AG09309 (cell line): ENCODE measurements at regions not wholly inside any gene's neighbourhood (a gene's known extent, or its start where the extent isn't known, plus 50 kb on each side); places are given as distances from the start of the nearest gene placed in this dataset.

Source experiments
- DNase-seq: peaks from one replicate; pipeline ENCODE4 v3.0.0-alpha.2; 2010; ENCODE audit warnings: low read depth
- H3K4me3 ChIP-seq: 2 replicates; pipeline ENCODE4 v1.5.1; 2011; ENCODE audit warnings: mild to moderate bottlenecking, low read depth, low read length, moderate library complexity; ENCODE audit not compliant: control insufficient read depth
- TF ChIP-seq, protein P1 (sequence below): IDR thresholded peaks from 2 replicates; pipeline ENCODE4 v1.5.1; 2011; ENCODE audit warnings: mild to moderate bottlenecking, low read depth, low read length, inconsistent platforms; ENCODE audit not compliant: insufficient read depth, control insufficient read depth; ENCODE audit errors: missing control alignments

DNA sequence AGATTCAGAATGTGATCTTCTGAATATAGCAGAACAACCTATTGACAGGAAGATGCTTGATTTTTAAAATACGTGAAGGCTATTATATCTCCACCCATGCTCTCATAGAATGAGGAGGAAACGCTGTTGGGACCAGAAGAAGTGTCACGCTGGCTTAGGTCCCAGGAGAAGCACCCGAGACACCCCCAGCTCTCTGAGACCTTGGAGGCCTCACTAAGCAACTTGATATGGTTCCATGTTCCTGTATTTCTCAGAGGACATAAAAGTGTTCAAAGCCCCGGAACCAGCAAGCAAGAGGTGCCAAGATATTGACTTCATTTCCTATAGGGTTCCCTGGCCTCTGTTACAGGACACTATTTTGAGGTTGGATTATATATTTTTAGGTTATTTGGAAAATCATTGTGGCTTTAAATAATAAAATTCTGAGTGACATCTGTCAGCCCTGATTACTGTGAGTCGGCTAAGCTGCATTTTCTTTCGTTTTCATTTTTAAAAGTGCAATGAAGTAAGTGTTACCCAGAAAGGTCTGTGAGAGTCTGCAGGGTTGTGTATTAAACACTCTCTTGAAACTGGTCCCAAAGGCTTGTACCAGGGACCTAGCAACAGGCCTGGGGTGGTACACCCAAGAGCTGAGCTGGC lies 400.0 kb downstream of the SOX9 start:
- no peak for DNase-seq
- H3K4me3 ChIP-seq, result no peak overlapping the region
- TF ChIP-seq, protein P1, sequence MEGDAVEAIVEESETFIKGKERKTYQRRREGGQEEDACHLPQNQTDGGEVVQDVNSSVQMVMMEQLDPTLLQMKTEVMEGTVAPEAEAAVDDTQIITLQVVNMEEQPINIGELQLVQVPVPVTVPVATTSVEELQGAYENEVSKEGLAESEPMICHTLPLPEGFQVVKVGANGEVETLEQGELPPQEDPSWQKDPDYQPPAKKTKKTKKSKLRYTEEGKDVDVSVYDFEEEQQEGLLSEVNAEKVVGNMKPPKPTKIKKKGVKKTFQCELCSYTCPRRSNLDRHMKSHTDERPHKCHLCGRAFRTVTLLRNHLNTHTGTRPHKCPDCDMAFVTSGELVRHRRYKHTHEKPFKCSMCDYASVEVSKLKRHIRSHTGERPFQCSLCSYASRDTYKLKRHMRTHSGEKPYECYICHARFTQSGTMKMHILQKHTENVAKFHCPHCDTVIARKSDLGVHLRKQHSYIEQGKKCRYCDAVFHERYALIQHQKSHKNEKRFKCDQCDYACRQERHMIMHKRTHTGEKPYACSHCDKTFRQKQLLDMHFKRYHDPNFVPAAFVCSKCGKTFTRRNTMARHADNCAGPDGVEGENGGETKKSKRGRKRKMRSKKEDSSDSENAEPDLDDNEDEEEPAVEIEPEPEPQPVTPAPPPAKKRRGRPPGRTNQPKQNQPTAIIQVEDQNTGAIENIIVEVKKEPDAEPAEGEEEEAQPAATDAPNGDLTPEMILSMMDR, result no peak

DNA sequence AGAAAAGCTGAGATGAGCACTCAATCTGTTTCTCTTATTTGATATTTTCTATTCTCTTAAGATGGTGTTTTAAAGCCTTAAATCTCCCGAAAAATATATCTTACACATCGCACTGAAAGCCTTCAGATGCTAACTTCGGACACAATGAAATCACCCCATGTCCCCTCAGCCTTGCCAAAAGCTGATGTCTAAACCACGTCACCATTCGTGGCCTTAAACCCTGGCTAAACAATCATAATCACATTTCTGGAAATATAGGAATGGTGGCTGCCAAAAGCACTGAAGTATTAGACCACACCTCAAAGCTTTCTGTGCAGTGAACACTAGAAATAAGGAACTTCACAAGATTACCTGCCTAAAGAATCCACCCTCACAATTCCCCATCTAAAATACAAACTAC lies 402.7 kb downstream of the SOX9 start:
- TF ChIP-seq, protein P1, result no peak
- no peak for DNase-seq
- H3K4me3 ChIP-seq, result no peak overlapping the region

DNA sequence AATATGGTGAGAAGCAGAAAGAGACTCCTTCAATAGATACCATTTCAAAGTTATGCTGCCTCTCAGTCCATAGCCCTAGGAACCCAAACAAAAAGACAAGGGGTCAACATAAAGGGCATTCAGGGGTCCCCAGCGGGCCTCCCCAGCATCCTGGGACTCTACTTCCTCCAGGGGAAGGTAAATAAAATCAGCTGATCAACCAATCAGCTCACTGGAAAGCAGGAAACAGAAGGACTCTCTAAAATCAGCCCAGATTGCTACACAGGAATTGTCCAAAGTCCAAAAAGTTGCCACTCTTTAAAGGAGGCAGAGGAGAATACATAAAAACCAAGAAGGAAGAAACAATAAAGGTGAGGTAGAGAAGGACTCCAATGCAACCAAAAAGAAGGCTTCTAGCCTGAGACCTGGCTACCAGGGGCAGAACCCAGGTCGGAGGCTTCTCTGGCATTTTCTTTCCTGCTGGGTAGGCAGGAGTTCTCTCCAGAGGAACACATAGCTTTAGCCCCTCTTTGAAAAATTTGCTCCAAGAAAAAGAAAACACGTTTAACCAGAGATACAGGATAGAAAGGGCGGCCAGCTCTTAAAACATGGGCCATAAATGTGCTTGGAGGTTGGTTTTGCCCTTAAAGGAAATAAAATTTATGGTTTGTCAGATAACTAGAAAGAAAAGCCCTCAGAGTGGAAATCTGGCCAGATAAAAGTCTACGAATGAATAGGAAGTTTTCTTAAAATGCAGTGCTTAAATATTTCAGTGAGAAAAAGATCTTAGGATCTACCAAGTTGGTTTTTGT lies 404.6 kb downstream of the SOX9 start:
- H3K4me3 ChIP-seq, result no peak overlapping the region
- TF ChIP-seq, protein P1, result no peak
- no peak for DNase-seq

DNA sequence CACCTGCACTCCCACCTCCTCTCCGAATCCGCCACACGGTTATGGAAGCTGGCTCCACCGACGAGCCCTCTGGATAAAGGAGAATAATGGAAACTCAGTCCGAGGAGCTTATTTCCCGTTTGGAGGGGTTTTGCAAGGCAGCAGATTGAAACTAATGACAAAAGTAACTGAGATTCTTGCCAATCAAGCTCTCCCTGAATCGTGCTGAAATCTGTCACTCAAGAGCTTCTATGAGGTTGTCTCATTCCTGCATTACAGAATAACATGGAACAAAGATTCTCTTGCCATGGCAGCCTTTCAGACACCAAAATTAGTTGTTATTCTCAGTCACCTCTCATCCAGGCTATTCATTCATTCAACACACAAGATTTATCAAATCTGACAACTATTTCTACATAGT lies 405.9 kb downstream of the SOX9 start:
- TF ChIP-seq, protein P1, result no peak
- no peak overlapping the region for H3K4me3 ChIP-seq
- DNase-seq, result no peak

DNA sequence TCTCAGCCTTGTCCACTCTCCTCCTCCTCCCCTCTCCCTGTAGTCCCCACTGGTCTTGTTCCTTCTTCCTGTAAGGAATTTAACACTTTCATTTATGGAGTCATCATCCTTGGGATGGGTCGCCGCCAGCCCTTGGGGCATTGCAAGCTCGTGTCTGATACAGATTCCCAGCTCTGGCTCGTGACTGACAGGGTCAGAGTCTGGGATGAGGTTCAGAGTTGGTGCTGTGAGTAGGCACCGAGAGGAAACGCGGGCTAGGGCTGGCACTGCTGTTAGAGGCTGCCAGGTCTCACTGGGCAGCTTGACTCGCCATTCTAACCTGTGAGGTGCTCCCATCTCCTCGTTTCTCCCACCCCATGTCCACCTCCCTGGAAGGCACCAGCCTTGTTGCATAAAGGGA lies 407.0 kb downstream of the SOX9 start:
- H3K4me3 ChIP-seq, result no peak overlapping the region
- TF ChIP-seq, protein P1, result no peak
- DNase-seq, result no peak

DNA sequence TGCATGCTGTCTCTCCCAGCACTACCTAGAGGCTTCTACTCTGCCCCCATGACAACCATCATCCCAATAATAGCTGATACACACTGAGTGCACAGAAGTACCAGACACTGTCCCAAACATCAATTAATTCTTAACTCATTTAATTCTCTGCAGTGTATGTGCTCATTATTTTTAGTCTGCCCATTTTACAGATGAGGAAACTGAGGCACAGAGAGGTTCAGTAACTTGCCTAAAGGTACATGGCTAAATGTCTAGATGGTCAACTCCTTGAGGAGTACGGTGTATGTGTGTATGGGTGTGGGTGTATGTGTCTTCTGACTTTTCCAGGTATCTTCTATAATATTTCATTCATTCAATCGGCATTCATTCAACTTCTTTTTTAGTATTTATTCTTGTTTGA lies 407.9 kb downstream of the SOX9 start:
- H3K4me3 ChIP-seq, result no peak overlapping the region
- TF ChIP-seq, protein P1, result no peak
- no peak for DNase-seq
